Activated T-cell treated with anti-CD3 and anti-CD28 coated beads for 48 hours (primary cell): ENCODE measurements at regions not wholly inside any gene's neighbourhood (a gene's known extent, or its start where the extent isn't known, plus 50 kb on each side); places are given as distances from the start of the nearest gene placed in this dataset.

ENCODE experiments used
- DNase-seq: peaks from one replicate; pipeline ENCODE4 v3.0.0-alpha.2; 2020; ENCODE audit warnings: low read depth

GRCh38 chr14:42742084-42742483 is 1135.4 kb downstream of the LRFN5 start:
- no peak for DNase-seq

GRCh38 chr14:42736408-42736807 is 1129.7 kb downstream of the LRFN5 start:
- no peak for DNase-seq

GRCh38 chr14:42734041-42734440 is 1127.4 kb downstream of the LRFN5 start:
- DNase-seq = no peak

- no peak for DNase-seq
These were observed 1125.3 kb downstream of the LRFN5 start for GRCh38 chr14:42732005-42732404.

GRCh38 chr14:42731480-42731879 is 1124.8 kb downstream of the LRFN5 start:
- no peak for DNase-seq

GRCh38 chr14:42729681-42730080 is 1123.0 kb downstream of the LRFN5 start:
- no peak for DNase-seq

GRCh38 chr14:42719391-42719790 is 1112.7 kb downstream of the LRFN5 start:
- no peak for DNase-seq

- DNase-seq = no peak
These were observed 1108.6 kb downstream of the LRFN5 start for GRCh38 chr14:42715316-42715715.

GRCh38 chr14:42710071-42710470 is 1103.4 kb downstream of the LRFN5 start:
- DNase-seq = no peak

GRCh38 chr14:42703501-42703900 is 1096.8 kb downstream of the LRFN5 start:
- no peak for DNase-seq

- DNase-seq = no peak
These were observed 1080.7 kb downstream of the LRFN5 start for GRCh38 chr14:42687421-42687820.

GRCh38 chr14:42683707-42684106 is 1077.0 kb downstream of the LRFN5 start:
- no peak for DNase-seq

- DNase-seq = no peak
These were observed 1070.0 kb downstream of the LRFN5 start for GRCh38 chr14:42676636-42677035.

- DNase-seq = no peak
These were observed 1067.3 kb downstream of the LRFN5 start for GRCh38 chr14:42673963-42674362.

GRCh38 chr14:42671636-42672035 is 1065.0 kb downstream of the LRFN5 start:
- no peak for DNase-seq

- DNase-seq = no peak
These were observed 1058.4 kb downstream of the LRFN5 start for GRCh38 chr14:42665083-42665482.

- DNase-seq = no peak
These were observed 1057.5 kb downstream of the LRFN5 start for GRCh38 chr14:42664190-42664589.

GRCh38 chr14:42654707-42655106 is 1048.0 kb downstream of the LRFN5 start:
- no peak for DNase-seq

GRCh38 chr14:42642787-42643186 is 1036.1 kb downstream of the LRFN5 start:
- no peak for DNase-seq

- DNase-seq = no peak
These were observed 1026.9 kb downstream of the LRFN5 start for GRCh38 chr14:42633504-42634095.

- DNase-seq = no peak
These were observed 1022.9 kb downstream of the LRFN5 start for GRCh38 chr14:42629553-42629952.

GRCh38 chr14:42628602-42629001 is 1021.9 kb downstream of the LRFN5 start:
- no peak for DNase-seq

- no peak for DNase-seq
These were observed 1020.3 kb downstream of the LRFN5 start for GRCh38 chr14:42626986-42627385.

GRCh38 chr14:42624980-42625761 is 1018.5 kb downstream of the LRFN5 start:
- no peak for DNase-seq
